Neural cell (in vitro differentiated cells): ENCODE measurements at regions not wholly inside any gene's neighbourhood (a gene's known extent, or its start where the extent isn't known, plus 50 kb on each side); places are given as distances from the start of the nearest gene placed in this dataset.

ENCODE experiments used
- H2AFZ ChIP-seq: fragments of 200-600, 300-800 bp; sonication (generic), shearing (Covaris generic); 2 replicates; pipeline ENCODE4 v1.6.0; 2014; ENCODE audit warnings: low read depth, mild to moderate bottlenecking, antibody characterized with exemption, low read length, moderate library complexity
- H3F3A ChIP-seq: fragments of 200-600 bp; shearing (Covaris generic); 2 replicates; pipeline ENCODE4 v1.6.1; 2016; ENCODE audit warnings: mild to moderate bottlenecking, moderate library complexity, mixed read lengths, antibody characterized with exemption, low read length; ENCODE audit not compliant: insufficient read depth, poor library complexity, severe bottlenecking
- H3K27ac ChIP-seq: fragments of 200-600, 300-800 bp; sonication (generic), shearing (Covaris generic); 2 replicates; pipeline ENCODE4 v1.5.1; 2014; ENCODE audit warnings: mild to moderate bottlenecking, low read length, moderate library complexity
- H3K27me3 ChIP-seq: fragments of 300-800, 200-600 bp; sonication (generic), shearing (Covaris generic); 2 replicates; pipeline ENCODE4 v1.6.0; 2014; ENCODE audit warnings: mild to moderate bottlenecking, low read depth, low read length, moderate library complexity; ENCODE audit not compliant: insufficient read depth
- H3K36me3 ChIP-seq: fragments of 300-800, 200-600 bp; sonication (generic), shearing (Covaris generic); 2 replicates; pipeline ENCODE4 v1.5.1; 2014; ENCODE audit warnings: mild to moderate bottlenecking, antibody characterized with exemption, low read length, moderate library complexity; ENCODE audit not compliant: insufficient read depth
- H3K4me2 ChIP-seq: fragments of 300-800, 200-600 bp; sonication (generic), shearing (Covaris generic); 2 replicates; pipeline ENCODE4 v1.6.0; 2014; ENCODE audit warnings: mild to moderate bottlenecking, low read length
- H3K4me3 ChIP-seq: fragments of 300-800, 200-600 bp; sonication (generic), shearing (Covaris generic); 2 replicates; pipeline ENCODE4 v1.5.1; 2014; ENCODE audit warnings: mild to moderate bottlenecking, low read length, moderate library complexity
- H3K79me2 ChIP-seq: fragments of 200-600 bp; shearing (Covaris generic); replicated peaks from 2 replicates; pipeline ENCODE4 v1.6.0; 2014; ENCODE audit warnings: mild to moderate bottlenecking, low read length, moderate library complexity; ENCODE audit not compliant: insufficient read depth
- H3K9ac ChIP-seq: fragments of 300-800, 200-600 bp; sonication (generic), shearing (Covaris generic); 2 replicates; pipeline ENCODE4 v1.6.1; 2016; ENCODE audit warnings: mild to moderate bottlenecking, low read length, mixed read lengths
- H3K9me2 ChIP-seq: fragments of 200-600 bp; shearing (Covaris generic); 2 replicates; pipeline ENCODE4 v1.6.1; 2016; ENCODE audit warnings: mild to moderate bottlenecking, low read length, mixed read lengths; ENCODE audit not compliant: insufficient read depth
- H3K9me3 ChIP-seq: fragments of 200-600, 300-800 bp; sonication (generic), shearing (Covaris generic); 2 replicates; pipeline ENCODE4 v1.6.1; 2016; ENCODE audit warnings: mild to moderate bottlenecking, mixed run types, low read length, moderate library complexity, mixed read lengths
- H4K20me1 ChIP-seq: fragments of 200-600 bp; shearing (Covaris generic); 2 replicates; pipeline ENCODE4 v1.6.1; 2016; ENCODE audit warnings: mild to moderate bottlenecking, mixed run types; ENCODE audit not compliant: insufficient read depth
- EP300 ChIP-seq: fragments of 450-650 bp; conservative IDR thresholded peaks from 2 replicates; pipeline ENCODE4 v1.6.1; 2014; ENCODE audit warnings: antibody characterized with exemption, mild to moderate bottlenecking, moderate library complexity; ENCODE audit not compliant: poor library complexity, severe bottlenecking
- EZH2 ChIP-seq: fragments of 200-600, 300-800 bp; shearing (Covaris generic), sonication (generic); IDR thresholded peaks from 2 replicates; pipeline ENCODE4 v1.6.1; 2014; ENCODE audit warnings: antibody characterized with exemption, low read length, borderline replicate concordance, mild to moderate bottlenecking; ENCODE audit not compliant: insufficient read depth, poor library complexity, severe bottlenecking
- MXI1 ChIP-seq: fragments of 450-650 bp; conservative IDR thresholded peaks from 2 replicates; pipeline ENCODE4 v1.6.1; 2014; ENCODE audit warnings: antibody characterized with exemption, mild to moderate bottlenecking; ENCODE audit not compliant: poor library complexity, severe bottlenecking
- POLR2AphosphoS5 ChIP-seq: IDR thresholded peaks from 2 replicates; pipeline ENCODE4 v1.6.1; 2012
- RAD21 ChIP-seq: fragments of 450-650 bp; conservative IDR thresholded peaks from 2 replicates; pipeline ENCODE4 v1.6.1; 2014; ENCODE audit warnings: antibody characterized with exemption, mild to moderate bottlenecking, moderate library complexity
- SMC3 ChIP-seq: fragments of 450-650 bp; conservative IDR thresholded peaks from 2 replicates; pipeline ENCODE4 v1.6.1; 2014; ENCODE audit warnings: antibody characterized with exemption, mild to moderate bottlenecking, moderate library complexity; ENCODE audit not compliant: poor library complexity
- TAF1 ChIP-seq: IDR thresholded peaks from 2 replicates; pipeline ENCODE4 v1.6.1; 2012; ENCODE audit warnings: low read depth
- TF ChIP-seq, protein P1 (sequence below): fragments of 450-650 bp; IDR thresholded peaks from 2 replicates; pipeline ENCODE4 v1.5.1; 2014; ENCODE audit warnings: antibody characterized with exemption, mild to moderate bottlenecking, moderate library complexity; ENCODE audit not compliant: poor library complexity, severe bottlenecking
- TF ChIP-seq, protein P2 (sequence below): IDR thresholded peaks from 2 replicates; pipeline ENCODE4 v1.6.1; 2012; ENCODE audit warnings: borderline replicate concordance

DNA sequence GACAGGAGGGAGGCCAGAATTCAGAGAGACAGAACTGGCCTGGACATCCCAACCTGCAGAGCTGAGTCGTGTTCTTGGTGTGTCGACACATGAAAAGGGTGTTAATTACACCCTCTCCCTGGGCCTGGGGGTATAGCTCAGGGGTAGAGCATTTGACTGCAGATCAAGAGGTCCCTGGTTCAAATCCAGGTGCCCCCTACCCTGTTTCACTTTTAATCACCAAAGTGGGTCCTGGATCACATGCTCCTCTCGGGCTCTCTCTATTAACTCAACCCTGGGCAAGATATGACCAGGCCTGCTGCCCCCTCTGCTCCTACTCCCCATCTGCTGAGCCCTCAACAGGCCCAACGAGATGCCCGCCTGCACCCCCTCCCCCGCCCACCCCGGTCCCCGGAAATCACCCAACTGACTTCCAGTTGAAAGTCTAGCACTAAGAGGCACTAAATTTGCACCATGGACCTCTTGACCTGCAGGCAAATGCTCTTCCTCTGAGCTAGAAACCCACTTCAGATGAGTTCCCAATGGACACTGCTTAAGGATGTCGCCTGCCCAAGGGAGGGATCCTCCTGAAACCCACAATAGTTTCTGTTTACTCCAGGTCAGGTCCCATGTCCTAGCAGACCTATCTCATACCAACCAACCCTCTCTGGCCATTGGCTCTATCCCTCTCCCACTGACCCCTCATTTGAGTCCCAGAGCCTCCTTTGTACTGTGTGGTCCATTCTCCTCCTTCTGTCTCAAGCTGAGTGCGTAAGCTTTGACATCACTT lies 137.6 kb downstream of the ZNF467 start:
- Histone ChIP-seq H3K4me2 (no peak overlapping the region), H3K36me3 (no peaks in the 10 kb centered on the region), H3K4me3 (no peak overlapping the region)

DNA sequence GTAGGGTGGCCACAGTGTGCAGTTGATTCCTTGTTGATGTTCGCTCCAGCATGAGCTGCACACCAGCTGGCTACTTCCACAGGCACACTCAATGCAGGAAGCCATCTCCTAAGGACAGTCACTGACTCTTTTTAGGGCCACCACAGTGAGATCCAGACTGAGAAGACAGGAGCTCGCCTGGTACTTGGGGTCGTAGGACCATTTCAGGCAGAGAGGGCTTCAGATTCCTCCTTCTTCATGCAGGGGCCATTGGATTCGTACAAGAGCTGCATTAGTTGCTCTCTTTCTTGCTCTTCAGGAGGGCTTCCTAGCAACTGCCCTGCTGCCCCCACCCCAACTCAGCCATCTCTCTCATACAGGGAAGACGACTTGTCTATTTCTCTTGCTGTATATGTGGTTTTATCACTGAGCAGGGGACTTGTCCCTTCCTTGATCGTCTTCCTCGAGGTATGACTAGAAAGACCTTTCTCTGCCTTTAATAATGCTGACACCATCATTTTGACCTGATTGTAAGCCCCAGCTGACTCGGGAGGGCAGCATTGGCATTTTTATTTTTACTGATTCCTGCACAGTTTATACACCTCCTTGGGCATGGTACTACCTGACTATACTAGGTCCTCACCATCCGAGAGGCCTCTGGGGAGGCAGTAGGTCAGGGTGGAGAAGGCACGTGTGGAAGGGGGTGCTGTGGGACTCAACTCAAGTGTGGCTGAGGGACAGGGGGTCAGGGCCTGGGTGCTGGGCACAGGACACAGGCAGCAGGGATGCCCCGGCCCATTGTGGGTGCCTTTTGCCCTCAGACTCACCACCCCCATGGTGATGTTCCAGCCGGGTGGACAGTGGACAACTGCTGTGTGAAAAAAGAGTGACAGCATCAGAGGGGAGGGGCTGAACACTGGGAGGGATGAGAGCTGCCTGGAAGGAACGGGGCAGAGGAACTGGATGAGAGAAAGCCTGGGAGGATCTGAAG lies 136.7 kb upstream of the ZNF746 start:
- Histone ChIP-seq H3K27ac (no peak overlapping the region), H3F3A (no peaks in the 10 kb centered on the region), H3K9me3 (no peaks in the 10 kb centered on the region), H3K9me2 (no peaks in the 10 kb centered on the region), H3K9ac (no peak overlapping the region), H4K20me1 (no peaks in the 10 kb centered on the region), H3K36me3 (no peaks in the 10 kb centered on the region), H3K27me3 (peaks cover 3% of the 10 kb centered on the region), H3K4me2 (no peak overlapping the region), H3K79me2 (no peaks in the 10 kb centered on the region), H2AFZ (no peak overlapping the region), H3K4me3 (no peak overlapping the region)
- TF ChIP-seq POLR2AphosphoS5 (no peak), TAF1 (no peak), MXI1 (no peak), EZH2 (no peak), EP300 (no peak)
- TF ChIP-seq, protein P1, sequence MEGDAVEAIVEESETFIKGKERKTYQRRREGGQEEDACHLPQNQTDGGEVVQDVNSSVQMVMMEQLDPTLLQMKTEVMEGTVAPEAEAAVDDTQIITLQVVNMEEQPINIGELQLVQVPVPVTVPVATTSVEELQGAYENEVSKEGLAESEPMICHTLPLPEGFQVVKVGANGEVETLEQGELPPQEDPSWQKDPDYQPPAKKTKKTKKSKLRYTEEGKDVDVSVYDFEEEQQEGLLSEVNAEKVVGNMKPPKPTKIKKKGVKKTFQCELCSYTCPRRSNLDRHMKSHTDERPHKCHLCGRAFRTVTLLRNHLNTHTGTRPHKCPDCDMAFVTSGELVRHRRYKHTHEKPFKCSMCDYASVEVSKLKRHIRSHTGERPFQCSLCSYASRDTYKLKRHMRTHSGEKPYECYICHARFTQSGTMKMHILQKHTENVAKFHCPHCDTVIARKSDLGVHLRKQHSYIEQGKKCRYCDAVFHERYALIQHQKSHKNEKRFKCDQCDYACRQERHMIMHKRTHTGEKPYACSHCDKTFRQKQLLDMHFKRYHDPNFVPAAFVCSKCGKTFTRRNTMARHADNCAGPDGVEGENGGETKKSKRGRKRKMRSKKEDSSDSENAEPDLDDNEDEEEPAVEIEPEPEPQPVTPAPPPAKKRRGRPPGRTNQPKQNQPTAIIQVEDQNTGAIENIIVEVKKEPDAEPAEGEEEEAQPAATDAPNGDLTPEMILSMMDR: no peak
- TF ChIP-seq, protein P2, sequence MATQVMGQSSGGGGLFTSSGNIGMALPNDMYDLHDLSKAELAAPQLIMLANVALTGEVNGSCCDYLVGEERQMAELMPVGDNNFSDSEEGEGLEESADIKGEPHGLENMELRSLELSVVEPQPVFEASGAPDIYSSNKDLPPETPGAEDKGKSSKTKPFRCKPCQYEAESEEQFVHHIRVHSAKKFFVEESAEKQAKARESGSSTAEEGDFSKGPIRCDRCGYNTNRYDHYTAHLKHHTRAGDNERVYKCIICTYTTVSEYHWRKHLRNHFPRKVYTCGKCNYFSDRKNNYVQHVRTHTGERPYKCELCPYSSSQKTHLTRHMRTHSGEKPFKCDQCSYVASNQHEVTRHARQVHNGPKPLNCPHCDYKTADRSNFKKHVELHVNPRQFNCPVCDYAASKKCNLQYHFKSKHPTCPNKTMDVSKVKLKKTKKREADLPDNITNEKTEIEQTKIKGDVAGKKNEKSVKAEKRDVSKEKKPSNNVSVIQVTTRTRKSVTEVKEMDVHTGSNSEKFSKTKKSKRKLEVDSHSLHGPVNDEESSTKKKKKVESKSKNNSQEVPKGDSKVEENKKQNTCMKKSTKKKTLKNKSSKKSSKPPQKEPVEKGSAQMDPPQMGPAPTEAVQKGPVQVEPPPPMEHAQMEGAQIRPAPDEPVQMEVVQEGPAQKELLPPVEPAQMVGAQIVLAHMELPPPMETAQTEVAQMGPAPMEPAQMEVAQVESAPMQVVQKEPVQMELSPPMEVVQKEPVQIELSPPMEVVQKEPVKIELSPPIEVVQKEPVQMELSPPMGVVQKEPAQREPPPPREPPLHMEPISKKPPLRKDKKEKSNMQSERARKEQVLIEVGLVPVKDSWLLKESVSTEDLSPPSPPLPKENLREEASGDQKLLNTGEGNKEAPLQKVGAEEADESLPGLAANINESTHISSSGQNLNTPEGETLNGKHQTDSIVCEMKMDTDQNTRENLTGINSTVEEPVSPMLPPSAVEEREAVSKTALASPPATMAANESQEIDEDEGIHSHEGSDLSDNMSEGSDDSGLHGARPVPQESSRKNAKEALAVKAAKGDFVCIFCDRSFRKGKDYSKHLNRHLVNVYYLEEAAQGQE: no peak

More for the DNA sequence above, 137.6 kb downstream of the ZNF467 start:
- no peaks in the 10 kb centered on the region for H3K9me3 ChIP-seq
- no peaks in the 10 kb centered on the region for H3K79me2 ChIP-seq
- TF ChIP-seq MXI1: no peak
- no peak for TF ChIP-seq SMC3
- TF ChIP-seq, protein P1: no peak
- TF ChIP-seq TAF1: no peak
- no peak for TF ChIP-seq POLR2AphosphoS5
- no peak for TF ChIP-seq EP300
- TF ChIP-seq, protein P2: no peak
- no peak for TF ChIP-seq RAD21
- no peak for TF ChIP-seq EZH2
- H3K27me3 ChIP-seq: no peaks in the 10 kb centered on the region
- H3F3A ChIP-seq: no peaks in the 10 kb centered on the region
- no peak overlapping the region for H3K27ac ChIP-seq
- no peaks in the 10 kb centered on the region for H4K20me1 ChIP-seq
- H3K9me2 ChIP-seq: no peaks in the 10 kb centered on the region
- H2AFZ ChIP-seq: no peak overlapping the region
- no peak overlapping the region for H3K9ac ChIP-seq
